Neuronal stem cell (in vitro differentiated cells): ENCODE measurements at regions not wholly inside any gene's neighbourhood (a gene's known extent, or its start where the extent isn't known, plus 50 kb on each side); places are given as distances from the start of the nearest gene placed in this dataset.

Source experiments
- DNase-seq: peaks from one replicate; pipeline ENCODE4 v3.0.0-alpha.2; 2013; ENCODE audit warnings: low spot score
- H2AFZ ChIP-seq: one replicate; pipeline ENCODE4 v1.6.1; 2013; ENCODE audit warnings: mild to moderate bottlenecking, low read length, inconsistent platforms
- H2AK5ac ChIP-seq: 2 replicates; pipeline ENCODE4 v1.6.1; 2013; ENCODE audit warnings: low read depth, mild to moderate bottlenecking, inconsistent platforms, low read length, moderate library complexity, mixed read lengths
- H2BK120ac ChIP-seq: 2 replicates; pipeline ENCODE4 v1.6.1; 2013; ENCODE audit warnings: low read depth, mild to moderate bottlenecking, inconsistent platforms, low read length, moderate library complexity, mixed read lengths
- H2BK12ac ChIP-seq: one replicate; pipeline ENCODE4 v1.6.1; 2013; ENCODE audit warnings: low read length, inconsistent platforms
- H2BK15ac ChIP-seq: 2 replicates; pipeline ENCODE4 v1.6.1; 2013; ENCODE audit warnings: mild to moderate bottlenecking, low read length, inconsistent platforms, mixed read lengths
- H2BK5ac ChIP-seq: one replicate; pipeline ENCODE4 v1.6.1; 2013; ENCODE audit warnings: inconsistent platforms, mild to moderate bottlenecking, low read length, moderate library complexity
- H3K14ac ChIP-seq: one replicate; pipeline ENCODE4 v1.6.1; 2013; ENCODE audit warnings: low read length, inconsistent platforms
- H3K18ac ChIP-seq: 2 replicates; pipeline ENCODE4 v1.6.1; 2013; ENCODE audit warnings: low read length, inconsistent platforms
- H3K23ac ChIP-seq: 2 replicates; pipeline ENCODE4 v1.6.1; 2013; ENCODE audit warnings: low read depth, mild to moderate bottlenecking, mixed read lengths, low read length, inconsistent platforms; ENCODE audit not compliant: poor library complexity
- H3K27ac ChIP-seq: replicated peaks from 3 replicates; pipeline ENCODE4 v1.5.1; 2013; ENCODE audit warnings: low read length, inconsistent platforms
- H3K27me3 ChIP-seq, 3 experiments: 2 replicates each; pipeline ENCODE4 v1.6.1; 2013; ENCODE audit warnings: low read length in 3 of 3, mild to moderate bottlenecking in 2 of 3, inconsistent platforms in 1 of 3, low read depth in 1 of 3, mixed read lengths in 1 of 3, moderate library complexity in 1 of 3; ENCODE audit not compliant: control insufficient read depth in 3 of 3, insufficient read depth in 3 of 3
- H3K36me3 ChIP-seq, 2 donors: replicated peaks in 1 of 2; 2 replicates each; pipeline ENCODE4 v1.6.1; 2013; ENCODE audit warnings: low read length in 2 of 2; ENCODE audit not compliant: control insufficient read depth in 2 of 2, insufficient read depth in 2 of 2
- H3K4ac ChIP-seq: 2 replicates; pipeline ENCODE4 v1.6.1; 2013; ENCODE audit warnings: inconsistent platforms, mild to moderate bottlenecking, low read length, moderate library complexity
- H3K4me1 ChIP-seq, 2 donors: 1 replicate in 1 of 2; 2 replicates in 1 of 2; pipeline ENCODE4 v1.6.1; 2013; ENCODE audit warnings: low read length in 2 of 2, low read depth in 1 of 2; ENCODE audit not compliant: control insufficient read depth in 2 of 2, insufficient read depth in 1 of 2
- H3K4me2 ChIP-seq: one replicate; pipeline ENCODE4 v1.6.1; 2013; ENCODE audit warnings: mild to moderate bottlenecking, low read length, inconsistent platforms; ENCODE audit not compliant: insufficient read depth, poor library complexity, severe bottlenecking
- H3K4me3 ChIP-seq, 2 donors: 2 replicates each; pipeline ENCODE4 v1.5.1; 2013; ENCODE audit warnings: low read length in 2 of 2, mild to moderate bottlenecking in 2 of 2, inconsistent platforms in 1 of 2, moderate library complexity in 1 of 2
- H3K79me1 ChIP-seq: one replicate; pipeline ENCODE4 v1.6.1; 2013; ENCODE audit warnings: low read depth, mild to moderate bottlenecking, inconsistent platforms, low read length, moderate library complexity
- H3K9ac ChIP-seq: one replicate; pipeline ENCODE4 v1.6.1; 2013; ENCODE audit warnings: mild to moderate bottlenecking, low read depth, low read length, inconsistent platforms; ENCODE audit not compliant: poor library complexity
- H3K9me3 ChIP-seq, 2 donors: replicated peaks in 1 of 2; 2 replicates each; pipeline versions ENCODE3 to v1.6.1; 2013; ENCODE audit warnings: low read length in 2 of 2, mild to moderate bottlenecking in 2 of 2, inconsistent platforms in 1 of 2, low read depth in 1 of 2, mixed read lengths in 1 of 2, moderate library complexity in 1 of 2; ENCODE audit not compliant: control insufficient read depth in 2 of 2, insufficient read depth in 1 of 2
- H4K8ac ChIP-seq: one replicate; pipeline ENCODE4 v1.6.1; 2013; ENCODE audit warnings: low read depth, mild to moderate bottlenecking, inconsistent platforms, low read length, moderate library complexity
- H4K91ac ChIP-seq: one replicate; pipeline ENCODE4 v1.6.1; 2013; ENCODE audit warnings: low read length, low read depth, mild to moderate bottlenecking, inconsistent platforms; ENCODE audit not compliant: poor library complexity
- WGBS, 2 donors: extraction: QIAGEN DNeasy Blood & Tissue Kit; methylation state at CpG; one replicate each; pipeline ENCODE4 v1.1.7; 2013; ENCODE audit warnings: missing lambda C conversion rate in 2 of 2, mixed read lengths in 1 of 2; ENCODE audit not compliant: insufficient read length in 2 of 2, insufficient replicate concordance in 1 of 2; ENCODE audit errors: extremely low coverage in 2 of 2; 5-methylcytosine and 5-hydroxymethylcytosine counted together

- Histone ChIP-seq H2BK12ac (no peak overlapping the region), H3K4me3 (no peak overlapping the region), H3K14ac (no peak overlapping the region), H3K4ac (no peak overlapping the region), H3K27me3 (no peaks in the 10 kb centered on the region), H2AFZ (no peak overlapping the region), H2AK5ac (no peak overlapping the region), H3K4me1 (no peaks in the 10 kb centered on the region), H3K23ac (no peak overlapping the region), H3K9me3 (no peaks in the 10 kb centered on the region), H3K4me2 (no peak overlapping the region), H3K36me3 (no peaks in the 10 kb centered on the region), H3K9ac (no peak overlapping the region), H2BK120ac (no peak overlapping the region), H4K91ac (no peak overlapping the region), H4K8ac (no peak overlapping the region), H2BK15ac (no peak overlapping the region), H3K18ac (no peak overlapping the region), H3K79me1 (no peaks in the 10 kb centered on the region), H2BK5ac (no peak overlapping the region), H3K27ac (no peak overlapping the region)
- WGBS, 2 donors = no CpG with 5 or more reads among the region's 3 CpGs
- no peak for DNase-seq
Observed at GRCh38 chr2:139964721-139965440, 1184.7 kb upstream of the NXPH2 start.

- H3K27me3 ChIP-seq = no peaks in the 10 kb centered on the region
- H2BK5ac ChIP-seq = no peak overlapping the region
- H2AFZ ChIP-seq = no peak overlapping the region
- H3K4me2 ChIP-seq = no peak overlapping the region
- DNase-seq = no peak
- no peak overlapping the region for H3K4me3 ChIP-seq
- no peak overlapping the region for H3K4ac ChIP-seq
- H3K4me1 ChIP-seq = no peaks in the 10 kb centered on the region
- H3K23ac ChIP-seq = no peak overlapping the region
- no peak overlapping the region for H3K27ac ChIP-seq
- H2AK5ac ChIP-seq = no peak overlapping the region
- H2BK15ac ChIP-seq = no peak overlapping the region
- no peak overlapping the region for H2BK120ac ChIP-seq
- no peak overlapping the region for H3K14ac ChIP-seq
- no peaks in the 10 kb centered on the region for H3K9me3 ChIP-seq
- H3K9ac ChIP-seq = no peak overlapping the region
- H4K91ac ChIP-seq = no peak overlapping the region
- no peak overlapping the region for H4K8ac ChIP-seq
- no peak overlapping the region for H3K18ac ChIP-seq
- no peaks in the 10 kb centered on the region for H3K36me3 ChIP-seq
- no CpG with 5 or more reads among the region's 10 CpGs for WGBS, 2 donors
- no peak overlapping the region for H2BK12ac ChIP-seq
- no peaks in the 10 kb centered on the region for H3K79me1 ChIP-seq
Observed at GRCh38 chr2:139963863-139964355, 1183.7 kb upstream of the NXPH2 start.

- no peak overlapping the region for H3K23ac ChIP-seq
- no peak overlapping the region for H3K4me3 ChIP-seq
- H3K18ac ChIP-seq = no peak overlapping the region
- WGBS, 2 donors = no CpG with 5 or more reads among the region's 6 CpGs
- H4K8ac ChIP-seq = no peak overlapping the region
- H3K14ac ChIP-seq = no peak overlapping the region
- H4K91ac ChIP-seq = no peak overlapping the region
- no peak overlapping the region for H3K4me2 ChIP-seq
- no peak overlapping the region for H2BK5ac ChIP-seq
- H2BK15ac ChIP-seq = no peak overlapping the region
- H3K4ac ChIP-seq = no peak overlapping the region
- no peaks in the 10 kb centered on the region for H3K4me1 ChIP-seq
- H3K36me3 ChIP-seq = no peaks in the 10 kb centered on the region
- no peak overlapping the region for H3K9ac ChIP-seq
- H2AFZ ChIP-seq = no peak overlapping the region
- H3K27me3 ChIP-seq = no peaks in the 10 kb centered on the region
- H3K9me3 ChIP-seq = peaks cover 0 to 1% of the 10 kb centered on the region in 2 donors
- no peak overlapping the region for H2BK12ac ChIP-seq
- no peak overlapping the region for H2BK120ac ChIP-seq
- no peak overlapping the region for H2AK5ac ChIP-seq
- H3K27ac ChIP-seq = no peak overlapping the region
- no peak for DNase-seq
- H3K79me1 ChIP-seq = no peaks in the 10 kb centered on the region
Observed at GRCh38 chr2:139949242-139949972, 1169.2 kb upstream of the NXPH2 start.

GRCh38 chr2:139946690-139947089, 1166.5 kb upstream of the NXPH2 start:
- no peak overlapping the region for H3K27ac ChIP-seq
- H3K18ac ChIP-seq = no peak overlapping the region
- no peak overlapping the region for H2AFZ ChIP-seq
- H3K4me1 ChIP-seq = no peaks in the 10 kb centered on the region
- H3K36me3 ChIP-seq = no peaks in the 10 kb centered on the region
- H4K8ac ChIP-seq = no peak overlapping the region
- DNase-seq = no peak
- no peak overlapping the region for H4K91ac ChIP-seq
- no peak overlapping the region for H2BK12ac ChIP-seq
- no peak overlapping the region for H3K4ac ChIP-seq
- no peak overlapping the region for H2BK15ac ChIP-seq
- H3K9me3 ChIP-seq = peaks cover 0 to 1% of the 10 kb centered on the region in 2 donors
- H3K9ac ChIP-seq = no peak overlapping the region
- no peak overlapping the region for H3K4me3 ChIP-seq
- no peak overlapping the region for H3K4me2 ChIP-seq
- H3K23ac ChIP-seq = no peak overlapping the region
- H2AK5ac ChIP-seq = no peak overlapping the region
- no peak overlapping the region for H2BK5ac ChIP-seq
- no peak overlapping the region for H3K14ac ChIP-seq
- H2BK120ac ChIP-seq = no peak overlapping the region
- H3K27me3 ChIP-seq = no peaks in the 10 kb centered on the region
- no peaks in the 10 kb centered on the region for H3K79me1 ChIP-seq
- WGBS, 2 donors = no CpG with 5 or more reads among the region's 2 CpGs
